ENCODE measurements at regions not wholly inside any gene's neighbourhood (a gene's known extent, or its start where the extent isn't known, plus 50 kb on each side); places are given as distances from the start of the nearest gene placed in this dataset.

DNA sequence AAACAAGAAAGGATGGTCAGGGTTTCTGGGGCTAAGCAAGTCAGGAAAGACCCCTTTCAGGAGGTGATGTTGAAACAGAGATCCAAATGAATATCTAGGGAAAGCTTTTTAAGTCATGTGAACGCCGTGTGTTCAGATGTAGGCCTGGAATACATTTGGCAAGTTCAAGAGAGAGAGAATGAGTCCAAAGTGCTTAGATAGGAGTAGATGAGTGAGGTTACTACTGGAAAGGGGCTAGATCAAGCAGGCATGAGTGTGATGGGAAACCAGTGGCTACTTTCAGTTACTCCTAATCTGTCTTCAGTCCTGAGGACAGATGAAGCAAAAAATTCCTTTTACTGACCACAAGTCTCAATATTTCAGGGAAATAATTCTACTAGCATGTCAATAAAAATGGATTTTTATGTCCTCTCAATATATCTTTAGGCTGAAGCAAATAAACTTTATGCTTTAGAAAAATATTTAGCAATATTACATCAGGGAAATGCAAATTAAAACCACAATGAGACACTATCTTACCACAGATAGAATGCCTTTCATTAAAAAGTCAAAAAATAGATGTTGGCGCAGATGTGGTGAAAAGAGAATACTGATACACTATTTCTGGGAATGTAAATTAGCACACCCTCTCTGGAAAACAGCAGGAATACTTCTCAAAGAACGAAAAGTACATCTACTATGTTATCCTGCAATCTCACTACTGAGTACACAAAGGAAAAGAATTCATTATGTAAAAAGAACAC, 1085.0 kb upstream of the TENM4 start:
- no peak overlapping the region for H2AFZ ChIP-seq (ENCODE audit: low read length)
- BruUV-seq (replicated peaks) = no TSS peak
- intact Hi-C loops (cut with micrococcal nuclease) = no loop called here
- CTCF ChIA-PET = no interaction called here
- H3K27ac ChIP-seq (ENCODE audit: low read length) = no peak overlapping the region
- no peaks in the 10 kb centered on the region for H3F3A ChIP-seq (ENCODE audit: low read length, unreplicated experiment)
- H3K4me1 ChIP-seq (ENCODE audit: insufficient read depth, low read length) = peaks cover 5% of the 10 kb centered on the region; the same call in 1 of the 2 replicates
- no peak overlapping the region for H3K9ac ChIP-seq (ENCODE audit: low read length)
- H3K79me2 ChIP-seq (ENCODE audit: low read length) = no peaks in the 10 kb centered on the region
- H3K9me2 ChIP-seq (replicated peaks; ENCODE audit: low read length) = no peaks in the 10 kb centered on the region
- ATAC-seq = no peak
- H3K36me3 ChIP-seq (ENCODE audit: low read depth, low read length) = no peaks in the 10 kb centered on the region
- no peaks in the 10 kb centered on the region for H3K27me3 ChIP-seq (ENCODE audit: low read length)
- no peak overlapping the region for H3K4me3 ChIP-seq (ENCODE audit: low read length)
- POLR2A ChIA-PET (ENCODE audit: unreplicated experiment) = no interaction called here
- H3K9me3 ChIP-seq (ENCODE audit: low read length) = no peaks in the 10 kb centered on the region
- no peak for DNase-seq
- no peak for TF ChIP-seq EZH2phosphoT487 (IDR thresholded peaks at IDR 0.05; ENCODE audit: borderline replicate concordance, low read length)
- no peak for TF ChIP-seq EZH2 (IDR thresholded peaks at IDR 0.05; ENCODE audit: low read length, unreplicated experiment)
- TF ChIP-seq, protein P1, sequence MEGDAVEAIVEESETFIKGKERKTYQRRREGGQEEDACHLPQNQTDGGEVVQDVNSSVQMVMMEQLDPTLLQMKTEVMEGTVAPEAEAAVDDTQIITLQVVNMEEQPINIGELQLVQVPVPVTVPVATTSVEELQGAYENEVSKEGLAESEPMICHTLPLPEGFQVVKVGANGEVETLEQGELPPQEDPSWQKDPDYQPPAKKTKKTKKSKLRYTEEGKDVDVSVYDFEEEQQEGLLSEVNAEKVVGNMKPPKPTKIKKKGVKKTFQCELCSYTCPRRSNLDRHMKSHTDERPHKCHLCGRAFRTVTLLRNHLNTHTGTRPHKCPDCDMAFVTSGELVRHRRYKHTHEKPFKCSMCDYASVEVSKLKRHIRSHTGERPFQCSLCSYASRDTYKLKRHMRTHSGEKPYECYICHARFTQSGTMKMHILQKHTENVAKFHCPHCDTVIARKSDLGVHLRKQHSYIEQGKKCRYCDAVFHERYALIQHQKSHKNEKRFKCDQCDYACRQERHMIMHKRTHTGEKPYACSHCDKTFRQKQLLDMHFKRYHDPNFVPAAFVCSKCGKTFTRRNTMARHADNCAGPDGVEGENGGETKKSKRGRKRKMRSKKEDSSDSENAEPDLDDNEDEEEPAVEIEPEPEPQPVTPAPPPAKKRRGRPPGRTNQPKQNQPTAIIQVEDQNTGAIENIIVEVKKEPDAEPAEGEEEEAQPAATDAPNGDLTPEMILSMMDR (conservative IDR thresholded peaks at IDR 0.05; ENCODE audit: low read depth, low read length) = no peak
- H4K20me1 ChIP-seq (ENCODE audit: low read length) = no peaks in the 10 kb centered on the region
- no peak overlapping the region for H3K4me2 ChIP-seq (ENCODE audit: low read length)

DNA sequence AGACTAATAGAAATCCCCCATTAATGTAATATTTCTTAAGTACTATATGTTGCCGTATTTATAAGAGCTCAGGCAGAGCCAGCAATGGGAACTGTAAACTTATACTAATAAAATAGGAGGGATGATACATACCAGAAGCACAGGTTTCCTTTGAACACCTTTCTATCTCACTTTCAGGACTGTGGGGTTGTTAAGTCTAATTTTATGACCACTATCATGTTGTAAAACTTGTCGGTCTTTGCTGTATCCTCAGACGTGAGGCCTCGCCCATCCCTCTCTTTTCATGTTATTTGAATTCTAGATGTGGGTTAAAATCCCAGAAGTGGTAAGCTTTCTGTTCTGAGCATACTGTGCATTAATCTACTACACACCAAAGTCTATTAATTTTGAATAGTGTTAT, 1083.5 kb upstream of the TENM4 start:
- Histone ChIP-seq H2AFZ (ENCODE audit: low read length) (no peak overlapping the region), H3K36me3 (ENCODE audit: low read depth, low read length) (no peaks in the 10 kb centered on the region), H3K9me2 (replicated peaks; ENCODE audit: low read length) (no peaks in the 10 kb centered on the region), H3K27me3 (ENCODE audit: low read length) (no peaks in the 10 kb centered on the region), H3F3A (ENCODE audit: low read length, unreplicated experiment) (no peaks in the 10 kb centered on the region), H4K20me1 (ENCODE audit: low read length) (no peaks in the 10 kb centered on the region), H3K9ac (ENCODE audit: low read length) (no peak overlapping the region), H3K4me1 (ENCODE audit: insufficient read depth, low read length) (peaks cover 12% of the 10 kb centered on the region; the same call in 1 of the 2 replicates), H3K27ac (ENCODE audit: low read length) (no peak overlapping the region), H3K4me3 (ENCODE audit: low read length) (no peak overlapping the region), H3K9me3 (ENCODE audit: low read length) (no peaks in the 10 kb centered on the region), H3K4me2 (ENCODE audit: low read length) (no peak overlapping the region), H3K79me2 (ENCODE audit: low read length) (no peaks in the 10 kb centered on the region)
- no TSS peak for BruUV-seq (replicated peaks)
- ChIA-PET CTCF (no interaction called here), POLR2A (ENCODE audit: unreplicated experiment) (no interaction called here)
- DNase-seq (no peak), ATAC-seq (no peak)
- TF ChIP-seq, protein P1 (conservative IDR thresholded peaks at IDR 0.05; ENCODE audit: low read depth, low read length) = no peak
- TF ChIP-seq EZH2 (IDR thresholded peaks at IDR 0.05; ENCODE audit: low read length, unreplicated experiment) (no peak), EZH2phosphoT487 (IDR thresholded peaks at IDR 0.05; ENCODE audit: borderline replicate concordance, low read length) (no peak)
- intact Hi-C loops (cut with micrococcal nuclease) = no loop called here

DNA sequence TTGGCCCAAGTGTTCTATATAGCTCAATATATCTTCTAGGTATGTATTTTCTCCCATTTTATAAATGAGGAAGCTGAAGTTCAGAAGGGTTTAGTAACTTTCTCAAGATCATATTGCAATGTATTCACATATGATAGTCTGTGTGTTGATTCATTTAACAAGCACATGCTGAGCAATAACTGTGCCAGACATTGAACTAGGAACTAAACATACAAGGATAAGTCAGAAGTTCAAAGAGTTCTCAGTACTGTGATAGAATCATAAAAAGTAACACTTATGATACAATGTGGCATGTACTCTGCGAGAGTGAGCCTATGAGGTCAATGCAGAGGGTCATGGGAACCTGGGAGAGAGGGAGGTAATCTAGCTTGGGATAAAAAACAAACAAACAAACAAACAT, 1082.2 kb upstream of the TENM4 start:
- CTCF ChIA-PET = no interaction called here
- ATAC-seq = no peak
- no TSS peak for BruUV-seq (replicated peaks)

More for the DNA sequence above, 1082.2 kb upstream of the TENM4 start:
- Histone ChIP-seq H3K4me2 (ENCODE audit: low read length) (no peak overlapping the region), H2AFZ (ENCODE audit: low read length) (no peak overlapping the region), H3K9me3 (ENCODE audit: low read length) (no peaks in the 10 kb centered on the region), H3K9me2 (replicated peaks; ENCODE audit: low read length) (no peaks in the 10 kb centered on the region), H3F3A (ENCODE audit: low read length, unreplicated experiment) (no peaks in the 10 kb centered on the region), H3K9ac (ENCODE audit: low read length) (no peak overlapping the region), H3K27ac (ENCODE audit: low read length) (no peak overlapping the region), H4K20me1 (ENCODE audit: low read length) (no peaks in the 10 kb centered on the region), H3K4me3 (ENCODE audit: low read length) (no peak overlapping the region), H3K27me3 (ENCODE audit: low read length) (no peaks in the 10 kb centered on the region), H3K4me1 (ENCODE audit: insufficient read depth, low read length) (peaks cover 12% of the 10 kb centered on the region; the same call in 1 of the 2 replicates), H3K36me3 (ENCODE audit: low read depth, low read length) (no peaks in the 10 kb centered on the region), H3K79me2 (ENCODE audit: low read length) (no peaks in the 10 kb centered on the region)
- intact Hi-C loops (cut with micrococcal nuclease) = no loop called here
- no peak for DNase-seq
- no peak for TF ChIP-seq EZH2phosphoT487 (IDR thresholded peaks at IDR 0.05; ENCODE audit: borderline replicate concordance, low read length)
- TF ChIP-seq, protein P1 (conservative IDR thresholded peaks at IDR 0.05; ENCODE audit: low read depth, low read length) = no peak
- TF ChIP-seq EZH2 (IDR thresholded peaks at IDR 0.05; ENCODE audit: low read length, unreplicated experiment) = no peak
- POLR2A ChIA-PET (ENCODE audit: unreplicated experiment) = no interaction called here

Data from PC-3 (cell line).